H9 (cell line): ENCODE measurements at regions not wholly inside any gene's neighbourhood (a gene's known extent, or its start where the extent isn't known, plus 50 kb on each side); places are given as distances from the start of the nearest gene placed in this dataset.

Experiments used
- DNase-seq: peaks from one replicate; pipeline ENCODE4 v3.0.0-alpha.2; 2017
- H2AFZ ChIP-seq: one replicate; pipeline ENCODE4 v1.6.1; 2013; ENCODE audit warnings: mild to moderate bottlenecking, low read length, control low read depth, moderate library complexity
- H2AK5ac ChIP-seq: 2 replicates; pipeline ENCODE4 v1.6.1; 2013; ENCODE audit warnings: low read length, control low read depth, mixed read lengths; ENCODE audit not compliant: insufficient read length
- H2BK120ac ChIP-seq: one replicate; pipeline ENCODE4 v1.6.1; 2013; ENCODE audit warnings: low read depth, mild to moderate bottlenecking, low read length, control low read depth, inconsistent platforms; ENCODE audit not compliant: poor library complexity, severe bottlenecking
- H2BK12ac ChIP-seq: 2 replicates; pipeline ENCODE4 v1.6.1; 2013; ENCODE audit warnings: low read length, control low read depth, mixed read lengths, low read depth; ENCODE audit not compliant: insufficient read length
- H2BK15ac ChIP-seq: 2 replicates; pipeline ENCODE4 v1.6.1; 2013; ENCODE audit warnings: low read depth, low read length, control low read depth
- H2BK20ac ChIP-seq: one replicate; pipeline ENCODE4 v1.6.1; 2013; ENCODE audit warnings: low read depth, mild to moderate bottlenecking, low read length, control low read depth, inconsistent platforms; ENCODE audit not compliant: poor library complexity, severe bottlenecking
- H2BK5ac ChIP-seq: 2 replicates; pipeline ENCODE4 v1.6.1; 2013; ENCODE audit warnings: low read length, control low read depth, mixed read lengths; ENCODE audit not compliant: insufficient read length
- H3K14ac ChIP-seq: 2 replicates; pipeline ENCODE4 v1.6.1; 2013; ENCODE audit warnings: low read length, control low read depth; ENCODE audit not compliant: insufficient read depth
- H3K18ac ChIP-seq: 2 replicates; pipeline ENCODE4 v1.6.1; 2013; ENCODE audit warnings: low read depth, mild to moderate bottlenecking, mixed read lengths, low read length, control low read depth; ENCODE audit not compliant: insufficient read length
- H3K23ac ChIP-seq: 2 replicates; pipeline ENCODE4 v1.6.1; 2013; ENCODE audit warnings: low read length, control low read depth, mixed read lengths, low read depth; ENCODE audit not compliant: insufficient read length
- H3K23me2 ChIP-seq: 2 replicates; pipeline ENCODE4 v1.6.1; 2013; ENCODE audit warnings: low read depth, mild to moderate bottlenecking, mixed read lengths, low read length, control low read depth; ENCODE audit not compliant: insufficient read length, poor library complexity, severe bottlenecking
- H3K27ac ChIP-seq: 2 replicates; pipeline ENCODE4 v1.5.1; 2013; ENCODE audit warnings: low read length, control low read depth, mixed read lengths, low read depth; ENCODE audit not compliant: insufficient read length
- H3K27me3 ChIP-seq: 2 replicates; pipeline ENCODE4 v1.6.1; 2013; ENCODE audit warnings: low read length, control low read depth, inconsistent platforms; ENCODE audit not compliant: insufficient read depth
- H3K4ac ChIP-seq: 2 replicates; pipeline ENCODE4 v1.6.1; 2013; ENCODE audit warnings: low read depth, mild to moderate bottlenecking, control low read depth, inconsistent platforms, low read length, moderate library complexity
- H3K4me1 ChIP-seq: 2 replicates; pipeline ENCODE4 v1.6.1; 2013; ENCODE audit warnings: low read length, control low read depth, inconsistent platforms; ENCODE audit not compliant: insufficient read depth
- H3K4me2 ChIP-seq: 2 replicates; pipeline ENCODE4 v1.6.1; 2013; ENCODE audit warnings: low read length, control low read depth, mixed read lengths; ENCODE audit not compliant: insufficient read length, insufficient read depth
- H3K56ac ChIP-seq: 2 replicates; pipeline ENCODE4 v1.6.1; 2013; ENCODE audit warnings: low read depth, mild to moderate bottlenecking, mixed read lengths, low read length, control low read depth; ENCODE audit not compliant: insufficient read length
- H3K79me1 ChIP-seq: 2 replicates; pipeline ENCODE4 v1.6.1; 2013; ENCODE audit warnings: low read depth, mild to moderate bottlenecking, moderate library complexity, low read length, control low read depth, inconsistent platforms; ENCODE audit not compliant: insufficient read depth, poor library complexity, severe bottlenecking
- H3K79me2 ChIP-seq: 2 replicates; pipeline ENCODE4 v1.6.1; 2013; ENCODE audit warnings: low read length, control low read depth, inconsistent platforms; ENCODE audit not compliant: insufficient read depth
- H3K9ac ChIP-seq: 2 replicates; pipeline ENCODE4 v1.6.1; 2013; ENCODE audit warnings: low read length, control low read depth, mixed read lengths; ENCODE audit not compliant: insufficient read length; ENCODE audit errors: extremely low read depth
- H3K9me3 ChIP-seq: one replicate; pipeline ENCODE4 v1.6.1; 2013; ENCODE audit warnings: low read depth, low read length, inconsistent platforms; ENCODE audit not compliant: control insufficient read depth
- H3T11ph ChIP-seq: one replicate; pipeline ENCODE4 v1.6.1; 2013; ENCODE audit warnings: mild to moderate bottlenecking, low read length, control low read depth, inconsistent platforms
- H4K20me1 ChIP-seq: one replicate; pipeline ENCODE4 v1.6.1; 2013; ENCODE audit not compliant: control insufficient read depth, insufficient read length, insufficient read depth
- H4K5ac ChIP-seq: 2 replicates; pipeline ENCODE4 v1.6.1; 2013; ENCODE audit warnings: low read depth, mild to moderate bottlenecking, mixed read lengths, low read length, control low read depth; ENCODE audit not compliant: insufficient read length
- H4K8ac ChIP-seq: replicated peaks from 2 replicates; pipeline ENCODE4 v1.6.1; 2013; ENCODE audit warnings: low read length, control low read depth, mixed read lengths, low read depth; ENCODE audit not compliant: insufficient read length
- H4K91ac ChIP-seq: 2 replicates; pipeline ENCODE4 v1.6.1; 2013; ENCODE audit warnings: low read depth, mild to moderate bottlenecking, moderate library complexity, mixed read lengths, low read length, control low read depth; ENCODE audit not compliant: insufficient read length
- H3K27ac Mint-ChIP-seq, 3 experiments: 2 replicates in 2 of 3; 3 replicates in 1 of 3; pipeline ENCODE4 v1.8.0; 2020 to 2021; ENCODE audit warnings: mixed read lengths in 3 of 3, mild to moderate bottlenecking in 1 of 3, moderate library complexity in 1 of 3
- H3K27me3 Mint-ChIP-seq: 2 replicates; pipeline ENCODE4 v1.8.0; 2021; ENCODE audit warnings: low read depth, mild to moderate bottlenecking, moderate library complexity, mixed read lengths
- H3K36me3 Mint-ChIP-seq, 3 experiments: 2 replicates in 2 of 3; 3 replicates in 1 of 3; pipeline ENCODE4 v1.8.0; 2020 to 2021; ENCODE audit warnings: low read depth in 3 of 3, mixed read lengths in 3 of 3; ENCODE audit not compliant: insufficient read depth in 1 of 3
- H3K4me1 Mint-ChIP-seq, 2 experiments: 2 replicates each; pipeline ENCODE4 v1.8.0; 2020; ENCODE audit warnings: mixed read lengths in 2 of 2
- H3K4me3 Mint-ChIP-seq, 2 experiments: 2 replicates in 1 of 2; 3 replicates in 1 of 2; pipeline ENCODE4 v1.8.0; 2020 to 2021; ENCODE audit warnings: mild to moderate bottlenecking in 2 of 2, mixed read lengths in 2 of 2, moderate library complexity in 1 of 2
- H3K9me3 Mint-ChIP-seq, 2 experiments: 2 replicates in 1 of 2; 3 replicates in 1 of 2; pipeline ENCODE4 v1.8.0; 2020; ENCODE audit warnings: mild to moderate bottlenecking in 2 of 2, mixed read lengths in 2 of 2, moderate library complexity in 1 of 2
- WGBS: extraction: QIAGEN DNeasy Blood & Tissue Kit; methylation state at CpG from one replicate; pipeline ENCODE4 v1.1.7; 2013; ENCODE audit warnings: missing lambda C conversion rate, low lambda C conversion rate, mixed read lengths; ENCODE audit not compliant: insufficient read length; ENCODE audit errors: extremely low coverage; 5-methylcytosine and 5-hydroxymethylcytosine counted together
- TF ChIP-seq, protein P1 (sequence below): fragments of 200-600 bp; sonication (generic); conservative IDR thresholded peaks from 3 replicates; pipeline ENCODE4 v1.8.0; 2021; ENCODE audit warnings: antibody characterized with exemption, mild to moderate bottlenecking

- no peak overlapping the region for H3K14ac ChIP-seq
- no peak overlapping the region for H4K8ac ChIP-seq
- H3K56ac ChIP-seq: no peak overlapping the region
- H4K91ac ChIP-seq: no peak overlapping the region
- H3K27ac Mint-ChIP-seq: no peak overlapping the region
- WGBS: no CpG with 5 or more reads among the region's 4 CpGs
- no peak overlapping the region for H3K27ac ChIP-seq
- no peak overlapping the region for H2AFZ ChIP-seq
- no peak overlapping the region for H2BK120ac ChIP-seq
- H2BK5ac ChIP-seq: no peak overlapping the region
- H4K20me1 ChIP-seq: no peaks in the 10 kb centered on the region
- no peaks in the 10 kb centered on the region for H3K79me2 ChIP-seq
- H3K27me3 ChIP-seq: no peaks in the 10 kb centered on the region
- no peak overlapping the region for H2BK20ac ChIP-seq
- no peaks in the 10 kb centered on the region for H3K36me3 Mint-ChIP-seq
- no peak overlapping the region for H2AK5ac ChIP-seq
- no peaks in the 10 kb centered on the region for H3K9me3 Mint-ChIP-seq
- H3T11ph ChIP-seq: no peak overlapping the region
- H3K4me2 ChIP-seq: no peak overlapping the region
- H3K4ac ChIP-seq: no peak overlapping the region
- no peak overlapping the region for H2BK15ac ChIP-seq
- H4K5ac ChIP-seq: no peak overlapping the region
- H3K4me1 ChIP-seq: no peaks in the 10 kb centered on the region
- no peak overlapping the region for H3K18ac ChIP-seq
- no peaks in the 10 kb centered on the region for H3K79me1 ChIP-seq
- TF ChIP-seq, protein P1, sequence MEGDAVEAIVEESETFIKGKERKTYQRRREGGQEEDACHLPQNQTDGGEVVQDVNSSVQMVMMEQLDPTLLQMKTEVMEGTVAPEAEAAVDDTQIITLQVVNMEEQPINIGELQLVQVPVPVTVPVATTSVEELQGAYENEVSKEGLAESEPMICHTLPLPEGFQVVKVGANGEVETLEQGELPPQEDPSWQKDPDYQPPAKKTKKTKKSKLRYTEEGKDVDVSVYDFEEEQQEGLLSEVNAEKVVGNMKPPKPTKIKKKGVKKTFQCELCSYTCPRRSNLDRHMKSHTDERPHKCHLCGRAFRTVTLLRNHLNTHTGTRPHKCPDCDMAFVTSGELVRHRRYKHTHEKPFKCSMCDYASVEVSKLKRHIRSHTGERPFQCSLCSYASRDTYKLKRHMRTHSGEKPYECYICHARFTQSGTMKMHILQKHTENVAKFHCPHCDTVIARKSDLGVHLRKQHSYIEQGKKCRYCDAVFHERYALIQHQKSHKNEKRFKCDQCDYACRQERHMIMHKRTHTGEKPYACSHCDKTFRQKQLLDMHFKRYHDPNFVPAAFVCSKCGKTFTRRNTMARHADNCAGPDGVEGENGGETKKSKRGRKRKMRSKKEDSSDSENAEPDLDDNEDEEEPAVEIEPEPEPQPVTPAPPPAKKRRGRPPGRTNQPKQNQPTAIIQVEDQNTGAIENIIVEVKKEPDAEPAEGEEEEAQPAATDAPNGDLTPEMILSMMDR: no peak
- H3K27me3 Mint-ChIP-seq: no peaks in the 10 kb centered on the region
- no peaks in the 10 kb centered on the region for H3K9me3 ChIP-seq
- no peak overlapping the region for H3K9ac ChIP-seq
- no peak overlapping the region for H3K4me3 Mint-ChIP-seq
- H3K23me2 ChIP-seq: no peaks in the 10 kb centered on the region
- no peak overlapping the region for H3K23ac ChIP-seq
- no peak overlapping the region for H2BK12ac ChIP-seq
- no peaks in the 10 kb centered on the region for H3K4me1 Mint-ChIP-seq
- DNase-seq: no peak
Measured at GRCh38 chr4:123256901-123257300, 139.7 kb upstream of the SPRY1 start.
